ENCODE measurements at regions not wholly inside any gene's neighbourhood (a gene's known extent, or its start where the extent isn't known, plus 50 kb on each side); places are given as distances from the start of the nearest gene placed in this dataset.
"Not testable (repeated sequence)": the region's sequence is repeated elsewhere in the genome, so short reads cannot be mapped to it uniquely, and the experiment has no call there.

DNA sequence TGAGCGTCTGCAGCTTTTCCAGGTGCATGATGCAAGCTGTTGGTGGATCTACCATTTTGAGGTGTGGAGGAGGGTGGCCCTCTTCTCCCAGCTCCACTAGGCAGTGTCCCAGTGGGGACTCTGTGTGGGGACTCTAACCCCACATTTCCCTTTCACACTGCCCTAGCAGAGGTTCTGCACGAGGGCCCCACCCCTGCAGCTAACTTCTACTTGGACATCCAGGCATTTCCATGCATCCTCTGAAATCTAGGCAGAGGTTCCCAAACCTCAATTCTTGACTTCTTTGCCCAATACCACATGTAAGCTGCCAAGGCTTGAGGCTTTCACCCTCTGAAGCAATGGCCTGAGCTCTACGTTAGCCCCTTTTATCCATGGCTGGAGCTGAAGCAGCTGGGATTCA lies 61.4 kb upstream of the HGFAC start:
- DNase-seq (ENCODE audit: low spot score) = not testable (repeated sequence)

DNA sequence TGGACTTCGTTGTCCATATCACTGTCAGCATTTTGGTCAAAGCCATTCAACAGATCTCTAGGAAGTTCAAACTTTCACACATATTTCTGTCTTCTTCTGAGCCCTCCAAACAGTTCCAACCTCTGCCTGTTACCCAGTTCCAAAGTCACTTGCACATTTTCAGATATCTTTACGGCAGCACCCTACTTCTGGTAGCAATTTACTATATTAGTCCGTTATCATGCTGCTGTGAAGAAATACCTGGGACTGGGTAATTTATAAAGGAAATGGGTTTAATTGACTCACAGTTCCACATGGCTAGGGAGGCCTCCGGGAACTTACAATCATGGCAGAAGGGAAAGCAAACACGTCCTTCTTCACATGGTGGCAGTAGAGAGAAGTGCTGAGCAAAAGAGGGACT lies 60.6 kb upstream of the HGFAC start:
- not testable (repeated sequence) for DNase-seq (ENCODE audit: low spot score)

DNA sequence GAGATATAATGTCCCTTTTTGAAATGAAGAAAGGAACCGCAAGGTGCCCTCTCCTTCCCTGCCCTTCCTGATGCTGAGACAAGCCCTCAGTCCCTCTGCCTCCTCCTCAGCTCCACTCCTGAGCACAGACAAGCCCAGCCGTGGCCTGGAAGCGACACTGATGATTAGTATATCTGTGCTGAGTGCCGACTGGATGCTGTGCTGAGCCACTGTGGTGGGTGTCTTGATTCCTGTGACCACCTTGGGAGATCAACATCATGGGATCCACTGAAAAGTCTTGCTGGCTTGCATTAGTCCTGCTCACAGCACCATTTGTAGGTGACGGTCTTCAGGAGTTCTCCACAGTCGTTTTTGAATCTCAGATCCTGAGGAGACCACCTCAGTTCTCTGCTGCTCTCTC lies 59.5 kb upstream of the HGFAC start:
- DNase-seq (ENCODE audit: low spot score) = no peak

DNA sequence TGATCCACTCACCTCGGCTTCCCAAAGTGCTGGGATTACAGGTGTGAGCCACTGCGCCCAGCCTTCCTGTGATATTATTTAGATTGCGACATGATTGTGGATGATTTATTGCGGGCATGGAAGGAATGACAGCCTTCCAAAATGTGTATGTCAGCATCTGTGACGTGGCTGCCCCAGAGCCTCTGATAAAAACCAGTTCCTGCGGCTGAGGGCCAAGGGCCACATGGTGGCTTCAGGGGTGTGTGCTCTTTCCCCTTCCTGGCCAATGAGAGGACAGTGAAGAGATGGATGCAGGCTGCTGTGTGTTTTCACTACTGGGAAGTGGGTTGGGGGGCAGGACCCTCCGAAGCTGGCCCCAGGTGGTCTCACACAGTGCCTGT lies 57.4 kb upstream of the HGFAC start:
- DNase-seq (ENCODE audit: low spot score) = no peak

DNA sequence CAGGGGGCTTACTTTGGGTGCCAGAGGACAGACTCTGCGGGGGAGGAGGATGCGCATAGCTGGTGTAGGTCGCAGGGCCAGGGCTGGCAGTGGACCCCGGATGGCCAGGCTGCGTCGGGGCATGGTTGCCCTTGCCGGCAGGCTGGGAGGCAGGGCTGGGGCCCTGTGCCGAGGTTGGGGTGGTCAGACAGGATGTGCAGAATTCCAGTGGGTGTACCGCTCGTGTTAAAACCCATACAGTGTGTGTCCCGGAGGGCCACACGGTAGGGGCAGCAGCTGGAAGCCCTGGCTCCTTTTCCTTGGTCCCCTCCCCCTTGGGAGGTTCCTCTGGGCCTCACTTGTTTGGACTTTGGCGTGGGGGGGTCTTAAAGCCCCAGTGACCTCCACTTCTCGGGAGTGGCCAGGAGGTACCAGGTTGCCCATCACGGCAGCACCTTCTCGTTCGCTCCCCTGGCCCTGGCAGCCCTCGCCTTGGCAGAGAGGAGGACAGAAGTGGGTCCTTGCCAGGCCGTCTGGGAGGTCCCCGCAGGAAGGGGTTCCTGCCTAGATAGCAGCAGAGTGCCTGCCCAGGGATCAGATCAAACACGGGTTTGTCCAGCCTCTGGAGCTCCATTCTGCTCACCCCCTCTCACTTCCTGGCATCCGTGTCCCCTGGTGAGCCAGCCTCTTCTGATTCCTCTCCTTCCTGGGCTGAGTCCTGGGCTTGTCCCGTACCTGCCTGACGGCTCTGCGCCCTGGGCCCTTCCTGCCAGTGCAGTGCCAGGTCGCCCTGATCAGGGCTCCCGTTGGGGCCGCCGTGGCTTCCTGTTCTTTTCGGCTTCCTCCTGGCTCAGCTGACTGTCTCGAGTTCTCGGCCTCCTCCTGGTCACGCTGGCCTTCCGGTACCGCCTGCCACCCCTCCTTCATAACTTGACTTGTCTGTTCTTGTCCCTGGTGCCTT lies 56.7 kb upstream of the HGFAC start:
- no peak for DNase-seq (ENCODE audit: low spot score)

DNA sequence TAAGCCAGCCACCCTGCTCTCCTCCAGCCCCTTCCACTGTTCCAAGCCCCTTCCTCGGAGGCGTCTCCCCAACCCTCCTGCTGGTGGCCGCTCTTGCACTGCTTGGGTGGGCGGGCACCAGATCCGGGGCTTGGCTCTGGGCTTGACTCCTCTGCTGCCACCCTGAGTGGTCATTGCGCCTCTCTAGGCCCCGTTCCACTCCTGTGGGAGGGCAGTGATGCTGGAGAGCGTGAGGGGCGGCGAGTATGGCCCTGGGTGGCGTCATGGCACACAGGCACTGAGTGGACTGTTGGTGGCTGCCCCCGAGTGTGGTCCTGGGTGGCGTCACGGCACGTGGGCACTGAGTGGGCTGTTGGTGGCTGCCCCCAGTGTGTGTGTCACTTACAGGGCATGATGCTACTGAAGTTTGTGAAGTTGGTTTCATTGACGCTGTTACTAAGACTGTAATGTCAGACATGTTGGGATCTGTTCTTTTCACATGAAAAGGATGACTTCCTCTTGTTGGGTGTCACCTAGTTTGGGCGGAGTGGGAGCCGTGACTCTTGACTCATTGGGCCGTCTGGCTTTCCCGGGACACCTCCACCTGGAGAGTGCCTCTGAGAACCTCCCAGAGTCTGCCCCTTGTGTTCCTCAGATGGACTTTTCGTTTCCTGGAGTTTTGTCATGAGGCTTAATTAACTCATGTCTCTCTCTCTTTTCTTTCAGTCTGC lies 55.9 kb upstream of the HGFAC start:
- no peak for DNase-seq (ENCODE audit: low spot score)

DNA sequence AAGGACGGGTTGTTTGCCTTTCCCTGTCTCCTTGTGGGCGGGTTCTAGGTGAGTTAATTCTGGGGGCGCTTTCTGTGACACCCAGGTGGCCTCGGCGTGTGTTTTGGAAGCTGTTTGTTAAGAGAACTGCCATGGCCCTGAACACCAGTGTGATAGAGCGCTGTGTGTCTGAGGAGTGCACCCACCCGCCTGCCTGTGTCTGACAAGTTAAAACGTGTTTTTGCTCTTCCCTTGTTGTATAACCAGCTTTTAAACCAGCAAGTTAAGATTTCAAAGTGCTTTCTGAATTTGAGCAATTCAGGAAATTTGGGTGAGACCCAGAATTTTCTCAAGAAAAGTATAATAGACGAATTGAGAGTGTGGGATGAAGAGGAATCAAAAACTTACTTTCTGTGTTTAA lies 55.2 kb upstream of the HGFAC start:
- DNase-seq (ENCODE audit: low spot score) = no peak

DNA sequence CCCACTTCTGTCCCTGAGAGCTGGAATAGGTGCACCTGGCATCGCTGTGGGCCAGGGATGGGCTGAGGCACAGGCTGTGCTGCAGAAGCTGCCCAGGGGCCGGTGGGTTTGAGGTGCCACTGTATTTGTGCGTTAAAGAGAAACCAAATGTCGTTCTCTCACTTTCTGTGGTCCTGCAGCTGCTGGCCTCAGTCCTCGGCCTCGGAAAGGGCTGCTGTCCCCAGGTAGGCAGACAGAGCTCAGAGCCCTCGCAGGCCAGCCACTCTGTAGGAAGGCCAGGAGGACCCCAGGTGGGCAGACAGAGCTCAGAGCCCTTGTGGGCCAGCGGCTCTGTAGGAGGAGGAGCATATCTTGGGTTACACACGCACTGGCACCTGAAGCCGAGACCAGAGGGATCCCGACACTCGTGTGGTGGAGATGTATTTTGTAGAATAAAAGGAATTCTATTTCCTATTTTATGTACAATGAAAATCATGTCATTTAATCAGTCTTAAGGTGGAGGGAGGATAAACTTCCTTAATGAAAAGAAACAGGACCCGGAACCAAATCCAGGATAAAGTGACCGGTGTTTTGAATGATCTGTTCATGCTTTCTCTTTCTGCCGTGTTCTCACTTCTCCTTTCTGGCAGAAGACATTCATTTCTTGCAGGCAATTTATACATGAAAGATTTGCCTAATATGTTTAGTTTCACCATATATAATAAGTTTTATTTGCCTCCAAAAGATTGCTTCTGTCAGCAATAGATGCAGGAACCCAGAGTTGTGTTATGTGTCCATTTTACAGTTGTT lies 54.4 kb upstream of the HGFAC start:
- no peak for DNase-seq (ENCODE audit: low spot score)

DNA sequence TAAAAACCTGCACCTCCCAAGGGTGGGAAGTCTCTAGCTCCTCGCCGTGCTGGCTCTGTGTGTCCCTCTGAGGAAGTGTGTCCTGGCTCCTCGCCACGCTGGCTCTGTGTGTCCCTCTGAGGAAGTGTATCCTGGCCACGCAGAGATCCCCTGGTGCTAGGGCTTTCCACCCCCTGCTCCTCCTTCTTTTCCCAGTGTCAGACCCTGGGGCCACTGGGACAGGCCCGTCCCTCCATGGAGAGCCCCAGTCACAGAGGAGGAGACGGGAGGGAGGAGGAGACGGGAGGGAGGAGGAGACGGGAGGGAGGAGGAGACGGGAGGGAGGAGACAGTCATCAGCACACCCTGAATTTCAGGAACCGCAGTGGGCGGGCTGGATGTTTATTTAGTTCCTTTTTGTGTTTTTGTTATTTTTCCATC lies 53.8 kb upstream of the HGFAC start:
- no peak for DNase-seq (ENCODE audit: low spot score)

DNA sequence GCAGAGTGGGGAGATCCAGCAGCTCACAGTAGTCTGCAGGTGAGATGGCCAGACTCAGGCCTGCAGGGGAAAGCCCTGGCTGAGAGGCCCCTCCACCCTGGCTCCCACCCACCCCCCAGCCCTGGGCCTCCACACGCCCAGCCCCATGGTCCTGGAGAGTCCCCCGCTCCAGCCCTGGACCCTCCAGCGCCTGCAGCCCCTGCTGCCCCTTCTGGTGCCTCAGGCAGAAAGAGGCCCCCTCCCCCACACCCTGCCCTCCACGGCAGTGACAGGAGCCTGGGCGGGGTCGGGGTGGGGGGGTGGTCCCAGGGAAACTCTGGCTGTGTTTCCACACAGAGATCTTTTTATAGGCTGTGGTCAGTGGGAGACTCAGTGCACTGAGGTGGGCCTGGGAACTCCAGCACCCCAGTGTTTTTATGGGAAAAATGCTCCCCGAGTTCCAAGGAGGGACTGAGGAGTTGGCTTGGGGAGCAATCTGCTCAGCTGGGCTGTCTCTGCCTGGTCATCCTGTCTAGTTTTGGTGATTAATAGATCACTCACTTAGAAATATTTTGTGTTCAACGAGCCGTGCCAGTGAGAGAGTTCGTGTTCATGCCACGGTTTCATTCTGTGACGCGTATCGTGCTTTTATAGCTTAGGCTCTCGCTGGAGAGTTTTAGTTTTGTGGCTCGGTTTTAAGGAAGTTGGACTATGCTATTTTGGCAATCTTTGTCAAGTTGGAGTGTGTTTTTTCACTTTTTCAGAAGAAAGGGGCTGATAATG lies 53.1 kb upstream of the HGFAC start:
- no peak for DNase-seq (ENCODE audit: low spot score)

DNA sequence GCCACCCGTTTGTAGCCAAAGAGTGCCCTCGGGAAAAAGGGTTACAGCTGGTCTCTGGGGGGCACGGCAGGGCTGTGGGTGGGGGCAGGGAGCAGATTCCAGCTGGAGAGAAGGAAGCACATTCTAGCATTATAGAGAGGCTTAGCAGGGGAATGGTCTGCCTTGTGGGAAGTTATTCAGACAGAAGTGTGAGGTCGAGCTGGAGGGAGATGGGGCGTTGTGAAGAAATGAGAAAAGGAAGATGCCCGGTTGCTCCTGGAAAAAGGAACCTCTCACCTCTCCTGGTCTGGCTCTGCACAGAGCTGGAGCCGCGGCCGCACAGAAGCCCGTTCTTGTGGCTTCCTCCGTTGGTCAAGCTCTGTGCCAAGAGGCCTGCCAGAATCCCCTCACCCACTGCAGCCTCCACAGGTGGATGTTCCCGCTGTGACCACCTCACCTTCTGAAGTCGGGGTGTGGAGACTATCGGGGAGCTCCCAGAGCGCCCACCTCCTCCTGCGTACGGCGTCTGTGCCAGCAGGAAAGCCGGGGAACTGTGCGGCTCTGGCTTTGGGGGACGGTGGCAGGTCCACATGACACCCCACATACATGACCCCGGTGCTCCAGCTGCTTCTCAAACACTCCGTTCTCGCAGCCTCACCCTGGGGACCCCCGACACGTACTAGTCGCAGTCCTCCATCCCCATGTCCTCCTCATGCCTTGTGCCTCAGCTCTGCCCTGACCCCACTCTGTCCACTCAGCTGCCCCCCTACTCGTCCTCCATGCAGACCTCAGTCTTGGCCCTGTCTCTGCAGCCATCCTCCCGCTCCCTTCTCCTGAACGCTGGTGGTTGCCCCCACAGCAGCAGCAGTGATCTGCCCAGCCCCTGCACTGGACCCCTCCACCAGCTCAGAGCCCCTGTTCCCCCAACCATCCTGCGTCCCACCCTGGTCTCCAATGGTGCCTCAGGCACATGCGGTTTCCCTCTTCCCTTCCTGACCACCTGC lies 52.2 kb upstream of the HGFAC start:
- DNase-seq (ENCODE audit: low spot score) = no peak

DNA sequence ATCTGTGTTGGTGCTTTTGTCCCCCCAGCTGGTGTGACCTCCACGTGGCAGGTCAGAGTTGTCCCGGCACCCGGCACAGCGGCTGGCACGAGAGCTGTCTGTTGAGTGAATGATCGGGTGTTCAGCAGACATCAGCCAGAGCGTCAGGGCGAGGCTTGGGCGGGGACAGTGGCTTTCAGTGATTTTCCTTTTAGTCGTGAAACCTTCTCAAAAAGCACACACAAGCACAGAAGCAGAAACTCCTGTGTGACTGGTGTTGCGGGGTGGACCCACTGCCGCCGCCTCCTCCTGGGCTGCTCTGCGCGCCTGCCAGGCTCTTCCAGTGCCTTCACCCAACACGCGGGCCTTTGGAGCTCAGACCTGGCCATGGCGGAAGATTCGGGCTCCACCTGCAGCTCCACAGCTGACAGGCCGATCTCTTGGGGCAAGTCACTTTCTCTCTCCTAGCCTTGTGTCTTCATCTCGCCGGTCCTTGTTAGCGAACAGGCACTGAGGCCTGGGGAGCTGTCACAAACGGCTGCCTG lies 51.4 kb upstream of the HGFAC start:
- DNase-seq (ENCODE audit: low spot score) = no peak

DNA sequence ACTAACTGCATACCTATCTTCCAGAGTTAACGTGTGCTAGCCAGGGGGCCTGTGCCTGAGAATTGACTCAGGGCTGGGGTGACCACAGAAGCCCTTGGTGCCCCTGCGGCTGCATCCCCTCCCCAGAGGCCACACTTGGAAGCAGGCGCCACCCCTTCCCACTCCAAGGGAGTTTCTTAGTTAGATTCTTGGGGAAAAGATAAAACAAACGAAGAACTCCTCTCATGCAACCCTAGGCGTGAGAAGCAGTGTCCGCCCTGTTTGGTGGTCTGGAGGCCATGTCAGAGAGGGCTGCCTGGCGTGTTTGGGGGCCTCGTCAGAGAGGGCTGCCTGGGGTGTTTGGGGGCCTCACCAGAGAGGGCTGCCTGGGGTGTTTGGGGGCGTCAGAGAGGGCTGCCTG lies 50.3 kb upstream of the HGFAC start:
- no peak for DNase-seq (ENCODE audit: low spot score)

Data from HT-29 (cell line).